NCI-H774 (cell line): ENCODE measurements at regions not wholly inside any gene's neighbourhood (a gene's known extent, or its start where the extent isn't known, plus 50 kb on each side); places are given as distances from the start of the nearest gene placed in this dataset.

Experiments
- DNase-seq: peaks from one replicate; lab custom pipeline; 2025; lab: John Stamatoyannopoulos, UW

GRCh38 chr4:54545663-54546424 lies 111.9 kb upstream of the KIT start:
- no peak for DNase-seq

DNA sequence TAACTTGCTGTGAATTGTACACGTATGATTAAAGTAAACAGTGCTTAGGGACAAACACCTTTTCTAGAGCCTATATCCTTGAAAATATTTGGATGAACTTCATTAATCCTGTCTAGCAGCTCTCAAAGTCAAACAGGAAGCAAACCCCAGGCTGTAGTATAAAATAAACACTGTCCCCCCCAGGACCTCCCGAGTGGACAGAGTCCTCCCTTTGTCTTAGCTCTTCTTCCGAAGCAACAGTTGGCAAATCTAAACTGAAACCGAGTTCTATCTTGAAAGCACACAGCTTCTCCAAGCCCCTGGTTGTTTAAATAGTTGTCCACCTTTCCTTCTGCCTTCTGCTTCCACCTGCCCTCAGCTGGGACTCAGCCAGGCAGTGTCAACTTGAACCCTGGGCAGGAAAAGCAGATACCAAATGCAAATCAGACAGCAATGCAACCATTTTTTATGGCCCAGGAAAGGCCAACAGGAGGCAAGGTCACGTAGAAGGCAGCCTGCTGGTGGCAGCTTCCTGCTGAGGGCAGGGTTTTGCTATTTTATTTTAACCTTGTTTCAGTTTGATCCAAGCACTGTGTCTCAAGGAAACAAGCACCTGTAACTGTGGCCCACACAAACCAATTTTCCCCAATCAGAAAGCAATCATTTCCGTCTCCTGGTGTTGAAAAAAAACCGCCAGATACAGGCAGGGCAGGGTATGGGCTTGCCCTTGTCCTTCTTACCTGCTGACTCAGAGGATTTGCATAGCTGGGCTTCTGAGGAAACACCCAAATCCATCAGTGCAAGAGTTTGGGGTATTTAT lies 110.3 kb upstream of the KIT start:
- DNase-seq: peak; percentile 47

- no peak for DNase-seq
Observed at GRCh38 chr4:54548098-54548620, 109.6 kb upstream of the KIT start.

DNA sequence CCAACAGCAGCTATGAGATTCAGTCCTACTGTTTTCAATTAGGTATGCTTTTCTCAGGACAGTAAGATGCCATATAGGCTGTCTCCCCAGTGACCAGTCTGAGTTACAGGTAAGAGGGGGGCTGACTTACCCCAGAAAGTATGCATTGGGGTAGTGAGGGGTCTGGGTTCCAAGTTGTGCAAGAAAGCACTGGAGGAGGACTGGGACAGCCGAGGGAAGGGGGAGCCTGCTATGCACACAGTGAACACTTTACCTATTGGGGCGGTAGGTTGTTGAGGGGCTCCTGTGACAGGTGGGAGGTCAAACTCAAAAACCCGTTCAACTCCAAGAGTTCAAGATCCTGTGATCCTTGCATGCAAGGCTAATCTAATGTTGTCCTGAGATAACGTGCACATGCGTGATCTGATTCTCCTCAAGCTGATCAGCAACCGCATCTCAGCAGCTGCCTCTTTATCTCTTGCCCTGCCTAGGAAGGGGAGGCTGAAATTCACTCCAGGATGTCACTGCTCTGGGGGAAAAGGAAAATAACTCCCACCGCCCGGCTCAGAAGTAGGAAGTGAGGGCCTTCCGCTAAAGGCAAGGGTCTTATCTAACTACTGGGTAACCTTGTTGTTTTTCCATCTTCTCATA lies 108.8 kb upstream of the KIT start:
- no peak for DNase-seq

- DNase-seq: no peak
Observed at GRCh38 chr4:54550395-54551171, 107.2 kb upstream of the KIT start.

DNA sequence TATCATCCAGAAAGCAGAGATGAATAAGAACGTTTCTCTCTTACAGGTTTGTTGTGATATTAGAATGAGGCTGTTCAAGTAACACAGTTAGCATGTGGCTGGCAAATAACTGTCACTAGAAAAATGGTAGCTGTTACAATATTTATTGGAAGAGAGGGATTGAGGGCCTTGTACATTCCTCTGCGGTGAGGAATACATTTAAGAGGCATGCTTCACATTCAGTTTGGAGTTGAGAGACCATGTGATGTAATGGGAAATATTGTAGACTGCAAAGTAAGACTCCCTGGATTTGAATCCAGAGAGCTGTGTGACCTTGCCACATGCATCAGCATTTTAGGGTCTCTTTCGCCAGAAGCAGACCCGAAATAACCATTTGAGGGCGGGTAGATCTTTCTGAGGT lies 104.8 kb upstream of the KIT start:
- DNase-seq: no peak

DNA sequence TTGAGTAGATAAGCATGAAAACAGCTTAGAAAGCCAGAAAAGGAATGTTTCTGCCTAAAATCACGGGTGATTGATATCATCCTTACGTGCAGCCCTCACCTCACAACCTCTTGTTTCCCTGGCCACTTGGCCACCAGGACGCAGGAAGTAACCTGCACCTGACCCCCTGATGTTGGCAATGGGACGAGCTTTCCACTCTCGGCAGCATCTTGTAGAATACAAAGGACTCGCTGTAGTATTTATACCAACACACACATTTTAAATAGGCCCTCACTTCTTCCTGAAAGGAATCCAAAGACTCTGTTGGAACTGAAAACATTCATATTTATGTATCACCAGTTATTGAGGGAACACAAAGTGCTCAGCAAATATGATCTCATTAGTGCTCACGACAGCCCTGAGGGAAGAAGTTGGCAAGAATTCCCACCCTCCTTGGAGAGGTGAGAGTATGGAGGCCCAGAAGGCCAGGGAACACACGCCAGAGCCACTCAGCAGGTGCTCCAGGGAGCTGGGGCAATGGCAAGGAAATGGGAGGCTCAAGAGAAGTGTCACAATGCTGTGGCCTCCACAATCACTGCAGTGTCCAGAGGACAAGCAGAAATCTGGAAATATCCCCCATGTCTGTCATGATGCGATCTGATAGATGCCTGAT lies 103.3 kb upstream of the KIT start:
- DNase-seq: no peak

GRCh38 chr4:54556051-54556450 lies 101.7 kb upstream of the KIT start:
- no peak for DNase-seq

DNA sequence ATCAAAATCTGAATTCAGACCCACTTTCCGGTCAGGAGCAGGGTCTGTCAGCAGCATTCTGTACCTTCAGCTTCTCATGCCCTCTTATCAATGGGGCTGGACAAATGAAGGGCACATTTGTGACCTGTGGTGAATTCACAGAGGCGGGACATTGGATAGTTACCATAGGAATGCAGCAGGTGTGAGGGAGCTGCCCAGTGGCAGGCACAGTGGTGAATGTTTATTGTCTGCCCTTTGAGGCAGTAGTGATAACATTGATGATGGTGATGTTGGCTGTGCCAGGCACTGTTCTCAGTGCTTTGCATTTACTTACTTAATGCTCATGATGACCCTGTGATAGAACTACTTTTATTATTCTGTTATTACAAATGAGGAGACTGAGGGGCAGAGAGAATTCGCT lies 101.2 kb upstream of the KIT start:
- no peak for DNase-seq

GRCh38 chr4:54558889-54559677 lies 98.7 kb upstream of the KIT start:
- no peak for DNase-seq

DNA sequence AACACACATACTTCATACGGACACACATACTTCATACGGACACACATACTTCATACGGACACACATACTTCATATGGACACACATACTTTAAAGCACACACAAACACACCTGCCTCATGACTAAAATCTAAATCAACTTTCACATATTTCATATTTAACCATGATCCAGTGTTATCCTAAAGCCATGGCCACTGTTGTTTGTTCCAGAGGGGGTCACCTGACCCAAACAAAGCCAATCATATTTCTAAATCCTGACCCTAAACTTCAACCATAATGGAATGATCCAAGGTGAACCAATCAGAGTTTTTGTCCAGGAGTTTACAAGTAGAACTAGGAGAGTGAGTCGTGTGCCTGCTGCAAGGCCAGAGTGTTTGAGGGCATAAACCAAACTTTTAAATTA lies 97.2 kb upstream of the KIT start:
- no peak for DNase-seq

GRCh38 chr4:54561940-54562339 lies 95.8 kb upstream of the KIT start:
- no peak for DNase-seq

DNA sequence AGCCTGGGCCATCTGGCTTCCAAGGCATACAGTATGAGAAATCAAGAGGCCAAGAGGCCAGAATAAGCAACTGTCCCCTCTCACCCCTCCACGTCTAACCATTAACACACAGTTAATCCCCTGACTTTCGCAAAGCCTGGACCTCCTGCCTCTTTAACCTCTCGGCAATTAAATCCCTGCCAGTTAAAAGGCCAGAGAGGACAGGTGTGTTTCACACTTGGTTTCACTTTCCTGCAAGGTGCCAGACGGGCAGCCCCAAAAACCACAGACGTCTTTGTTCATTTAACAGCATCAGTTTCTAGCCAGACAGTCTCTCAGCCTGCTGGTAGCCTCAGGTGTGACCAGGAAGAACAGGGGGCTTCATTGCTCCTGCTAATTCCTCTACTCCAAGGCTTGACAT lies 91.1 kb upstream of the KIT start:
- DNase-seq: peak; percentile 45

GRCh38 chr4:54567327-54567726 lies 90.4 kb upstream of the KIT start:
- no peak for DNase-seq

GRCh38 chr4:54568184-54568583 lies 89.6 kb upstream of the KIT start:
- DNase-seq: no peak

DNA sequence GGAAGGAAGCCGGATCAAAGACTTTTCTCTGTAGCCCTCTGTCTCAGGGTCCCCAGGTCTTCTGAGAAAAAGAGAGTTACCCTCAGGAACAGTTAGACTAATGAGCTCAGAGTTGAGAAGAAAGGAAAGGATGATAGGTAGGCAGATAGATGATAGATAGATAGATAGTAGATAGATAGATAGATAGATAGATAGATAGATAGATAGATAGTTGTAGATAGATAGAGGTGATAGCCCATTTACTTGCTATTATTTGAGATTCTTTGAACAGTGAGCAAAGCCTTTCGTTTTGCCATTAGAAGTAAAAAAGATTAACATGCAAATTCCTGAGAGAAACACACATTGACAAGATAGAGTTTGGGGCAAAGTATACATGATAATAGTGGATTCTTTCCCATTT lies 86.9 kb upstream of the KIT start:
- DNase-seq: no peak

GRCh38 chr4:54571293-54572151 lies 86.2 kb upstream of the KIT start:
- DNase-seq: no peak

DNA sequence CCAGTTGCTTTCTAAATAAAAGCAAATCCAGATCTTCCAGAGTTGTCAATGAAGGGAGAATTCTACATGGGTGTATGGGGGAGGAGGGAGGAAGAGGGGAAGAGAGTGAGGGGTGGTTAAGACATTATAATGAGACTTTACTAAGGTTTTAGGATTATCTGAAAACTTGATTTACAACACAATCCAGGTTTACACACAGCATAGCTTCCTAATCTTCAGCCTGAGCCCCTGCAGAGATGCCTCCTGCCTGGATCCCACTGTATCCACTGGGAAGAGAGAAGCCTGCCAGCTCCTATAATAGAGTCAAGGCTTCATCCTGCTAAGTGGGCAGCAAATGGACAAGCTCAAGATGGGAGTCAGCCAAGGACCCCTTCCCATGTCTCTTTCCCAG lies 85.6 kb upstream of the KIT start:
- no peak for DNase-seq

DNA sequence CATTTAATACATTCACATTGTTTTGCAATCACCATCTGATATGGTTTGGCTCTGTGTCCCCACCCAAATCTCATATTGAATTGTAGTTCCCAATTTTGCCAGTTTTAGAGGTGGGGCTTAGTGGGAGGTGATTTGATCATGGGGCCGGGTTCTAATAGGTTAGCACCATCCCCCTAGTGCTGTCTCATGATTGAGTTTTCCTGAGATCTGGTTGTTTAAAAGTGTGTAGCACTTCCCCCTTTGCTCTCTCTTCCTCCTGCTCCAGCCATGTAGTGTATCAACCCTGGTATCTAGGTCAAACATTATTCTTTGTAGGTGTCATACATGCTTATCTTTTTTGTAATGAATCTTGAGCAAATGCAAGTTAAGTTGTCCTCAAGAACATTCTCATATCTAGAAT lies 83.3 kb upstream of the KIT start:
- DNase-seq: no peak

GRCh38 chr4:54575919-54576318 lies 81.8 kb upstream of the KIT start:
- no peak for DNase-seq
